Dermis blood vessel endothelial cell (primary cell): ENCODE measurements at regions not wholly inside any gene's neighbourhood (a gene's known extent, or its start where the extent isn't known, plus 50 kb on each side); places are given as distances from the start of the nearest gene placed in this dataset.
"Not testable (repeated sequence)": the region's sequence is repeated elsewhere in the genome, so short reads cannot be mapped to it uniquely, and the experiment has no call there.

Source experiments
- DNase-seq: peaks from one replicate; pipeline ENCODE4 v3.0.0; 2010

GRCh38 chr4:34293459-34293858 is 1950.9 kb downstream of the ARAP2 start:
- DNase-seq, result no peak

DNA sequence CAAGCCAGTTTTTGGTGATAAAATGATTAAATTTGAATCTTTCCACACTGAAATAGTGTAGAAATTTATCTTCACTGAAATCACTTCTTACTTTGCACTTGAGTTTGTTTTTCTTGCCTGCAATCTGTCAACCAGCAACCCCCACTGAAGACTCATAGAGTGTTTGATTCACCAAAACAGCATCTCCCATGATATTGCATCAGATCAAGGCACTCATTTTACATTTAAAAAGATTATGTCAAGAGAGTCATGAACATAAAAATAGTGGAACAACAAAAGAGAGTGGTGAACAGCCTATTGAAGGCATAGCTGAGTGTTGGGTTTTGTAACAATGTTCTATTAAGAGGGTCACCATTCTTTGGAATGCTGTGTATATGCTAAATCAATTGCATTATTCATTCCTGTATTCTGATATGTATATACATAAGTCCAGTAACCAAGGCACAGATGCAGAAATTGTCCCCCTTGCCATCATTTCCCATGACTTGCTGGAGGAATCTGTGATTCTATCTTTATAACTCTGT is 1934.9 kb downstream of the ARAP2 start:
- no peak for DNase-seq

DNA sequence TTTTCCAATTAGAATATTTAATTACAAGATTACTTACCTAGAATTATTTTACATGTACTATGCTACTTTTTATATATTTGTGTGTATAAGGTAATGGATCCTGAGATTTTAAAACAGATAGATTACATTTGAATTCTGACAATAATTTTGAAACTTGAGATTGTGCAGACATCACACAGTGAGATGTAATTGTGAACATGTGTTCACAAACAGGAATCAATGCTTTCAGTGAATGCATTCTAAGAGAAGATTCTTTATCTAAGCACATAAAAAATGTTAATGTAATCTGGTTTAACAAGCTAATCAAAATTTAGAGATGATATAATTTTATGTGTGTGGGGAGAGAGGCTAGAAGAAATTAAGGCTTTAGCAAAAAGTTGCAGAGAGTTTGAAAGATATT is 1925.5 kb downstream of the ARAP2 start:
- no peak for DNase-seq

- no peak for DNase-seq
Measured at GRCh38 chr4:34323549-34324320, 1920.6 kb downstream of the ARAP2 start.

GRCh38 chr4:34328939-34329338 is 1915.4 kb downstream of the ARAP2 start:
- no peak for DNase-seq

- not testable (repeated sequence) for DNase-seq
Measured at GRCh38 chr4:34335156-34335555, 1909.2 kb downstream of the ARAP2 start.

DNA sequence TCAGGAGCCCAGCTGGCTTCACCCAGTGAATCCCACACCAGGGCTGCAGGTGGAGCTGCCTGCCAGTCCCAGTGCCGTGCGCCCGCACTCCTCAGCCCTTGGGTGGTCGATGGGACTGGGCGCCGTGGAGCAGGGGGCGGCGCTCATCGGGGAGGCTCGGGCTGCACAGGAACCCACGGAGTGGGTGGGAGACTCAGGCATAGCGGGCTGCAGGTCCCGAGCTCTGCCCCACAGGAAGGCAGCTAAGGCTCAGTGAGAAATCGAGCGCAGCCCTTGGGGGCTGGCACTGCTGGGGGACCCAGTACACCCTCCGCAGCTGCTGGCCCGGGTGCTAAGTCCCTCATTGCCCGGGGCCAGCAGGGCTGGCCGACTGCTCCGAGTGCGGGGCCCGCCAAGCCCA is 1908.8 kb downstream of the ARAP2 start:
- DNase-seq, result not testable (repeated sequence)

- no peak for DNase-seq
Measured at GRCh38 chr4:34362654-34363053, 1881.7 kb downstream of the ARAP2 start.

- DNase-seq, result no peak
Measured at GRCh38 chr4:34363842-34364241, 1880.5 kb downstream of the ARAP2 start.

DNA sequence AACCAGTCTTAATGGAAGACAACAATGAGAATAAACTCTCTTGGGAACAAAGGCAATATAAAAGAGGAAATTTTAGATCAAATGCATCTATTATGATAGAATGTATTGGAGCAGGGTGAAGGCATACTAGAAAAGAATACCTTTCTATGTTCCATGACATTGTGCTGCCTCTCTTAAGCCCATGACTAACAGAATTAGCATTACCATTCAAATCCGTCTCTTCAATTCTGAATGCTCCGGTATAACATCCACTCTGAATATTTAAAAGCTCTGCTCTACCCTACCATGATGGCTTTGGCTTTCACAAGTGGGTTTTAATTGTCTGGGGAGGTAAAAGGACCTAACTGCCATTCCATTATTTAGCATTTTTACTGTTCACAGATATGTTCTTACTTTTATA is 1878.4 kb downstream of the ARAP2 start:
- DNase-seq, result no peak

- DNase-seq, result no peak
Measured at GRCh38 chr4:34371676-34372075, 1872.6 kb downstream of the ARAP2 start.

DNA sequence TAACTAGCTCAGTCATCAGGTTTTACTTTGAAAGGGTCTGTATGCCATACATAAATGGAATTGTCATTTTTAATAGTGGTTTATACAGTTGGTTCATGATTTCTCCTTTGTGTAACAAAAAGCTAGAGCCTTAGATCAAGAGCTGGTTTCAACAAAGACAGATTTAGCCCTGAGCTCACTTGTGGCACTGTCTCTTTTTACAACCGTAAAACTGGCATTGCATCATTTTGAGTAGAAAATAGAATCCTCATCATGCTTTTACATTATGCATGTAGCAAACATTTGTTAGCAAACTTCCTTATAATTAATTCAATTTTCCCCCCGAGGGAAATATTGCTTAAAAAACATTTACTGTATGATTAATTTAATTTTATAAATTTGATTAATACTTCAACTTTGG is 1871.5 kb downstream of the ARAP2 start:
- DNase-seq, result no peak

- no peak for DNase-seq
Measured at GRCh38 chr4:34373456-34373855, 1870.9 kb downstream of the ARAP2 start.

DNA sequence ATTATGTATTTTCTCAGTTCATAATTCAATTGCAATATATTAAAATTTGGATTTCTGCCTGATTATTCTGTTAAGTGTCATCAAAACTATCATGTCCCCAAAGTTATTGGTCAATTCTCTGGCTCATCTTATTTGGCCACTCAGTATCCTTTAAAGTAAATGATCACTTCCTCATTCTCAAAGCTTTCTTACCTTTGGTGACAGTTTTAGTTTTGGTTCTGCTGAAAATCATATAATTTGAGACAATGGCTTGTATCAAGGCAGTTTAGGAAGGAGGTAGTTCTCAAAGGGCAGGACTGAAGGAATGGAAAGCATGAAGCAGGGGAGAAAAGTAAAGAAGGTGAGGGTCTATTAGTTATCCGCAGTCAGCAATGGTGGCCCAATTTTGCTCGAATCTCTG is 1832.1 kb downstream of the ARAP2 start:
- no peak for DNase-seq

DNA sequence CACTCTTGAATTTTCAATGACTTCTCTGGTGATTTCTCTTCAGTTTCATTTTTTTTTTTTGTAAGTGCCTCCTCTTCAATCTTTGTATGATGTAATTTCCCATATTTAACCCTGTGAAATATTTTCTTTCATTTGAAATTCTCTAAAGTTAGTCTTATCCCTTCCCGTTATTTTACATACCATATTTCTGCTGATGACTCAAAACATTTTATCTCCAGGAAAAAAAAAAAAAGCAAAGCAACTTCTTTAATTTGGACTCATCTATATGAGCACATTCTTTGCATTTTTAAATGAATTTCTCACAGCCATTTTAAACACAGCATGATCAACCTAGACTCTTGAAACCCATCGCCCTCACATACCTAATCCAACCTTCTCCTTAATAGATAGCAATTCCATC is 1831.4 kb downstream of the ARAP2 start:
- DNase-seq, result no peak

GRCh38 chr4:34417160-34417559 is 1827.2 kb downstream of the ARAP2 start:
- DNase-seq, result no peak

GRCh38 chr4:34419871-34420270 is 1824.4 kb downstream of the ARAP2 start:
- DNase-seq, result no peak

DNA sequence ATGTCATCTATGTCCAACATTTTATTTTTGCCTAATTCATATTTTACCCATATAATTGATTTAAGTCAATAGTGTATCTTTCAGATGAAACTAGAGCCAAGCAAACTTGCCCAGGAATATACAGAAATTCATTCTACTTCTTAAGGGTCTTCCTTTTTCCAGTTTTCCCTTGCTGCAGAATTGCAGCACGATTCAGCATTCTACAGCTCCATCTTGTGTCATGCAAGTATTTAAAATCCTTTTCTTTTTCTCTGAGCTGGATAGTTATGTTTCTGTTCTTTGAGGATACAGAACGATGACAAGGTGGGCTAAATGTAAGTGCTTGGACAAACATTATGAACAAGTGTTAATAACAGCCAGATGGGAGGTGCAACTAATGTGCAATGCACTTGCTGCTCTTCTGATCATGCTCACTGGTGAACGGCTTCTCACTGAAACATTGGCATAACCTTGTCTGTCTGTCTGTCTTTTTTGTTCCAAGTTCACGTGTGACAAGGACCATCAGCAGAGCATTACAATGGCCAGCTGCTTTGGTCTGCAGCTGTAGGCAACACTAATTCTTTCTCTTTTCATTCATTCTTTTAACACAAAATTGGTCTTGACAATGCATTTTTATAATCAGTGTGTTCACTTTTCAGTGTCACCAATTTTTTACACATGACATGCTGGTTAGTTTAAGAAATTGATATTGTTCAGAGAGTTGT is 1821.7 kb downstream of the ARAP2 start:
- no peak for DNase-seq

- no peak for DNase-seq
Measured at GRCh38 chr4:34432706-34433105, 1811.6 kb downstream of the ARAP2 start.

GRCh38 chr4:34434377-34434776 is 1809.9 kb downstream of the ARAP2 start:
- DNase-seq, result not testable (repeated sequence)

DNA sequence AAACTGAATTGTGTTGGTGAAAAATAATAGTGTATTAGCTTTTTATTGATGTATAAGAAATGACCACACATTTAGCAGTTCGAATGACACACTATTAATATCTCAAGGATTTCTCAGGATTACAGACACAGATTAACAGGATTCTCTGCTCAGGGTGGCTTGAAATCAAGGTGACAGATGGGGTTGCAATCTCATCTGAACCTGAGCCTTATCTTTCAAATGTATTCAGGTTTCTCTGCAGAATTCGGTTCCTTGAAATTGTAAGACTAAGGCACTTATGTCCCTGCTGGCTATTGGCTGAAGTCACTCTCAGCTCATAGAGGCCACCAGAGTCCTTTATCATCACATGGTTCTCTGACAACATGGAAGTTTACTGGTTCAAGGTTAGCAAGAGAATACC is 1780.1 kb downstream of the ARAP2 start:
- DNase-seq, result no peak

- no peak for DNase-seq
Measured at GRCh38 chr4:34466411-34466810, 1777.9 kb downstream of the ARAP2 start.

DNA sequence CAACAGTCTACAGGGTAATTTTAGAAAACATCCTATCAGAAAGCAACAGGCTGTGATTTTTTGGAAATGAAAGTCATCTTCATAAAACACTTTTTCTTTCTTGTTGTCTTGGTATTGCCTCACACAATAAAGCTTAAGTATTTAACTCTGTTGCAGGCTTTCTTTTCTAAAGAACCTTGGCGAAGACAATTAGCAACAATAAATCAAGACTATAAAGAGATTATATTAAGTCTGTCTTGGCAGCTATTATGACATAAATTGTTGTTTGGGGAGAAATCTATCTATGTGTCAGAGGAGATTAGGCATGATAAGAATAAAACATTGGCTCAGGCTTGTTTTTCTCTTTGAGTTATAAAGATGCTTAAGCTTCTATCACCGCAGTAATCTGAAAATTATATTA is 1774.8 kb downstream of the ARAP2 start:
- no peak for DNase-seq

DNA sequence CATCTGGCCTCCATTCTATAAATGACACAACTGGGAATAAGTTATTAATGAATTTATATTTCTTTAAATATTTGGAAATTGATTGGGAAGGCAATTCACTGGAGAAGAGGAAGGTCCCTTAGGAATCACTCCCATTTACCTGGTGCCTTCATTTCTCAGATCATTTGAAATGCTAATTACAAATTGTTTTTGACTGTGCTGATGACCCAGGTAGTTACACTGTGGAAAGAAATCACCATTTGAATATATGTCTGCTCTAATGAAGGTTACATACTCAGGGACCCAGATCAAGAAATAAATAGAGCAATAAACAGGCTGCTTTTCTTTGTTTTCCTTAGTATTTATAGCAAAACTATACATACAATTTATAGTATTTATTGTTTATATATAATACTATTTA is 1759.1 kb downstream of the ARAP2 start:
- no peak for DNase-seq
